BJ (cell line): ENCODE measurements at regions not wholly inside any gene's neighbourhood (a gene's known extent, or its start where the extent isn't known, plus 50 kb on each side); places are given as distances from the start of the nearest gene placed in this dataset.

Experiments
- CTCF ChIA-PET: fragments of 350-600 bp; formaldehyde crosslinking; extraction: SDS; loops from one replicate; lab custom pipeline; 2021; ENCODE audit warnings: antibody characterized with exemption, inconsistent platforms; lab: Yijun Ruan, JAX
- POLR2A ChIA-PET: fragments of 300-600 bp; sonication (Branson Sonifier 250); formaldehyde crosslinking; extraction: SDS; loops from one replicate; lab custom pipeline; 2021; ENCODE audit warnings: antibody characterized with exemption; lab: Charles Lee
- DNase-seq: peaks from one replicate; pipeline ENCODE4 v3.0.0-alpha.2; 2011; ENCODE audit warnings: low read depth
- H3K27me3 ChIP-seq: 2 replicates; pipeline ENCODE4 v1.6.0; 2011; ENCODE audit warnings: low read length; ENCODE audit not compliant: control insufficient read depth, insufficient read depth
- H3K36me3 ChIP-seq: 2 replicates; pipeline ENCODE4 v1.5.1; 2011; ENCODE audit warnings: low read length; ENCODE audit not compliant: control insufficient read depth, insufficient read depth
- H3K4me3 ChIP-seq: 2 replicates; pipeline ENCODE4 v1.5.1; 2011; ENCODE audit warnings: low read depth, mild to moderate bottlenecking, control low read depth, low read length
- CTCF ChIP-seq: IDR thresholded peaks from 2 replicates; pipeline ENCODE4 v1.5.1; 2011; ENCODE audit warnings: low read depth, mild to moderate bottlenecking, control low read depth, inconsistent platforms, low read length, moderate library complexity; ENCODE audit not compliant: insufficient read depth

GRCh38 chr1:228807904-228808605, 72.8 kb downstream of the RHOU start:
- H3K36me3 ChIP-seq: no peaks in the 10 kb centered on the region
- ChIA-PET POLR2A (no interaction called here), CTCF (no interaction called here)
- H3K27me3 ChIP-seq: no peaks in the 10 kb centered on the region
- TF ChIP-seq CTCF: no peak
- no peak for DNase-seq
- H3K4me3 ChIP-seq: no peak overlapping the region

- Histone ChIP-seq H3K27me3 (0 out of 2 replicates have a peak, but pooled peaks cover 2% of the 10 kb centered on the region), H3K36me3 (no peaks in the 10 kb centered on the region), H3K4me3 (no peak overlapping the region)
- ChIA-PET POLR2A (no interaction called here), CTCF (no interaction called here)
- DNase-seq: no peak
- no peak for TF ChIP-seq CTCF
Measured at GRCh38 chr1:228809621-228810394, 74.5 kb downstream of the RHOU start.

GRCh38 chr1:228810395-228810758, 75.1 kb downstream of the RHOU start:
- Histone ChIP-seq H3K36me3 (no peaks in the 10 kb centered on the region), H3K4me3 (no peak overlapping the region), H3K27me3 (0 out of 2 replicates have a peak, but pooled peaks cover 2% of the 10 kb centered on the region)
- ChIA-PET POLR2A (no interaction called here), CTCF (interaction anchor here (0.6 kb wide), 1 partner anchor 269 kb away, joined by 3 read pairs; no protein-coding TSS in a partner anchor)
- TF ChIP-seq CTCF: no peak
- DNase-seq: no peak

GRCh38 chr1:228810878-228811711, 75.8 kb downstream of the RHOU start:
- ChIA-PET CTCF (interaction anchor here (0.6 to 1.0 kb wide), 2 partner anchors 12 to 268 kb away, joined by 3 to 4 read pairs; no protein-coding TSS in a partner anchor), POLR2A (no interaction called here)
- Histone ChIP-seq H3K27me3 (0 out of 2 replicates have a peak, but pooled peaks cover 2% of the 10 kb centered on the region), H3K36me3 (no peaks in the 10 kb centered on the region), H3K4me3 (no peak overlapping the region)
- no peak for TF ChIP-seq CTCF
- DNase-seq: no peak
